H9 (cell line): ENCODE measurements at regions not wholly inside any gene's neighbourhood (a gene's known extent, or its start where the extent isn't known, plus 50 kb on each side); places are given as distances from the start of the nearest gene placed in this dataset.

ENCODE experiments used
- DNase-seq: peaks from one replicate; pipeline ENCODE4 v3.0.0-alpha.2; 2017
- H2AFZ ChIP-seq: one replicate; pipeline ENCODE4 v1.6.1; 2013; ENCODE audit warnings: mild to moderate bottlenecking, low read length, control low read depth, moderate library complexity
- H2AK5ac ChIP-seq: 2 replicates; pipeline ENCODE4 v1.6.1; 2013; ENCODE audit warnings: low read length, control low read depth, mixed read lengths; ENCODE audit not compliant: insufficient read length
- H2BK120ac ChIP-seq: one replicate; pipeline ENCODE4 v1.6.1; 2013; ENCODE audit warnings: low read depth, mild to moderate bottlenecking, low read length, control low read depth, inconsistent platforms; ENCODE audit not compliant: poor library complexity, severe bottlenecking
- H2BK12ac ChIP-seq: 2 replicates; pipeline ENCODE4 v1.6.1; 2013; ENCODE audit warnings: low read length, control low read depth, mixed read lengths, low read depth; ENCODE audit not compliant: insufficient read length
- H2BK15ac ChIP-seq: 2 replicates; pipeline ENCODE4 v1.6.1; 2013; ENCODE audit warnings: low read depth, low read length, control low read depth
- H2BK20ac ChIP-seq: one replicate; pipeline ENCODE4 v1.6.1; 2013; ENCODE audit warnings: low read depth, mild to moderate bottlenecking, low read length, control low read depth, inconsistent platforms; ENCODE audit not compliant: poor library complexity, severe bottlenecking
- H2BK5ac ChIP-seq: 2 replicates; pipeline ENCODE4 v1.6.1; 2013; ENCODE audit warnings: low read length, control low read depth, mixed read lengths; ENCODE audit not compliant: insufficient read length
- H3K14ac ChIP-seq: 2 replicates; pipeline ENCODE4 v1.6.1; 2013; ENCODE audit warnings: low read length, control low read depth; ENCODE audit not compliant: insufficient read depth
- H3K18ac ChIP-seq: 2 replicates; pipeline ENCODE4 v1.6.1; 2013; ENCODE audit warnings: low read depth, mild to moderate bottlenecking, mixed read lengths, low read length, control low read depth; ENCODE audit not compliant: insufficient read length
- H3K23ac ChIP-seq: 2 replicates; pipeline ENCODE4 v1.6.1; 2013; ENCODE audit warnings: low read length, control low read depth, mixed read lengths, low read depth; ENCODE audit not compliant: insufficient read length
- H3K23me2 ChIP-seq: 2 replicates; pipeline ENCODE4 v1.6.1; 2013; ENCODE audit warnings: low read depth, mild to moderate bottlenecking, mixed read lengths, low read length, control low read depth; ENCODE audit not compliant: insufficient read length, poor library complexity, severe bottlenecking
- H3K27ac ChIP-seq: 2 replicates; pipeline ENCODE4 v1.5.1; 2013; ENCODE audit warnings: low read length, control low read depth, mixed read lengths, low read depth; ENCODE audit not compliant: insufficient read length
- H3K27me3 ChIP-seq: 2 replicates; pipeline ENCODE4 v1.6.1; 2013; ENCODE audit warnings: low read length, control low read depth, inconsistent platforms; ENCODE audit not compliant: insufficient read depth
- H3K4ac ChIP-seq: 2 replicates; pipeline ENCODE4 v1.6.1; 2013; ENCODE audit warnings: low read depth, mild to moderate bottlenecking, control low read depth, inconsistent platforms, low read length, moderate library complexity
- H3K4me1 ChIP-seq: 2 replicates; pipeline ENCODE4 v1.6.1; 2013; ENCODE audit warnings: low read length, control low read depth, inconsistent platforms; ENCODE audit not compliant: insufficient read depth
- H3K4me2 ChIP-seq: 2 replicates; pipeline ENCODE4 v1.6.1; 2013; ENCODE audit warnings: low read length, control low read depth, mixed read lengths; ENCODE audit not compliant: insufficient read length, insufficient read depth
- H3K56ac ChIP-seq: 2 replicates; pipeline ENCODE4 v1.6.1; 2013; ENCODE audit warnings: low read depth, mild to moderate bottlenecking, mixed read lengths, low read length, control low read depth; ENCODE audit not compliant: insufficient read length
- H3K79me1 ChIP-seq: 2 replicates; pipeline ENCODE4 v1.6.1; 2013; ENCODE audit warnings: low read depth, mild to moderate bottlenecking, moderate library complexity, low read length, control low read depth, inconsistent platforms; ENCODE audit not compliant: insufficient read depth, poor library complexity, severe bottlenecking
- H3K79me2 ChIP-seq: 2 replicates; pipeline ENCODE4 v1.6.1; 2013; ENCODE audit warnings: low read length, control low read depth, inconsistent platforms; ENCODE audit not compliant: insufficient read depth
- H3K9ac ChIP-seq: 2 replicates; pipeline ENCODE4 v1.6.1; 2013; ENCODE audit warnings: low read length, control low read depth, mixed read lengths; ENCODE audit not compliant: insufficient read length; ENCODE audit errors: extremely low read depth
- H3K9me3 ChIP-seq: one replicate; pipeline ENCODE4 v1.6.1; 2013; ENCODE audit warnings: low read depth, low read length, inconsistent platforms; ENCODE audit not compliant: control insufficient read depth
- H3T11ph ChIP-seq: one replicate; pipeline ENCODE4 v1.6.1; 2013; ENCODE audit warnings: mild to moderate bottlenecking, low read length, control low read depth, inconsistent platforms
- H4K20me1 ChIP-seq: one replicate; pipeline ENCODE4 v1.6.1; 2013; ENCODE audit not compliant: control insufficient read depth, insufficient read length, insufficient read depth
- H4K5ac ChIP-seq: 2 replicates; pipeline ENCODE4 v1.6.1; 2013; ENCODE audit warnings: low read depth, mild to moderate bottlenecking, mixed read lengths, low read length, control low read depth; ENCODE audit not compliant: insufficient read length
- H4K8ac ChIP-seq: replicated peaks from 2 replicates; pipeline ENCODE4 v1.6.1; 2013; ENCODE audit warnings: low read length, control low read depth, mixed read lengths, low read depth; ENCODE audit not compliant: insufficient read length
- H4K91ac ChIP-seq: 2 replicates; pipeline ENCODE4 v1.6.1; 2013; ENCODE audit warnings: low read depth, mild to moderate bottlenecking, moderate library complexity, mixed read lengths, low read length, control low read depth; ENCODE audit not compliant: insufficient read length
- H3K27ac Mint-ChIP-seq, 3 experiments: 2 replicates in 2 of 3; 3 replicates in 1 of 3; pipeline ENCODE4 v1.8.0; 2020 to 2021; ENCODE audit warnings: mixed read lengths in 3 of 3, mild to moderate bottlenecking in 1 of 3, moderate library complexity in 1 of 3
- H3K27me3 Mint-ChIP-seq: 2 replicates; pipeline ENCODE4 v1.8.0; 2021; ENCODE audit warnings: low read depth, mild to moderate bottlenecking, moderate library complexity, mixed read lengths
- H3K36me3 Mint-ChIP-seq, 3 experiments: 2 replicates in 2 of 3; 3 replicates in 1 of 3; pipeline ENCODE4 v1.8.0; 2020 to 2021; ENCODE audit warnings: low read depth in 3 of 3, mixed read lengths in 3 of 3; ENCODE audit not compliant: insufficient read depth in 1 of 3
- H3K4me1 Mint-ChIP-seq, 2 experiments: 2 replicates each; pipeline ENCODE4 v1.8.0; 2020; ENCODE audit warnings: mixed read lengths in 2 of 2
- H3K4me3 Mint-ChIP-seq, 2 experiments: 2 replicates in 1 of 2; 3 replicates in 1 of 2; pipeline ENCODE4 v1.8.0; 2020 to 2021; ENCODE audit warnings: mild to moderate bottlenecking in 2 of 2, mixed read lengths in 2 of 2, moderate library complexity in 1 of 2
- H3K9me3 Mint-ChIP-seq, 2 experiments: 2 replicates in 1 of 2; 3 replicates in 1 of 2; pipeline ENCODE4 v1.8.0; 2020; ENCODE audit warnings: mild to moderate bottlenecking in 2 of 2, mixed read lengths in 2 of 2, moderate library complexity in 1 of 2
- WGBS: extraction: QIAGEN DNeasy Blood & Tissue Kit; methylation state at CpG from one replicate; pipeline ENCODE4 v1.1.7; 2013; ENCODE audit warnings: missing lambda C conversion rate, low lambda C conversion rate, mixed read lengths; ENCODE audit not compliant: insufficient read length; ENCODE audit errors: extremely low coverage; 5-methylcytosine and 5-hydroxymethylcytosine counted together
- TF ChIP-seq, protein P1 (sequence below): fragments of 200-600 bp; sonication (generic); conservative IDR thresholded peaks from 3 replicates; pipeline ENCODE4 v1.8.0; 2021; ENCODE audit warnings: antibody characterized with exemption, mild to moderate bottlenecking

DNA sequence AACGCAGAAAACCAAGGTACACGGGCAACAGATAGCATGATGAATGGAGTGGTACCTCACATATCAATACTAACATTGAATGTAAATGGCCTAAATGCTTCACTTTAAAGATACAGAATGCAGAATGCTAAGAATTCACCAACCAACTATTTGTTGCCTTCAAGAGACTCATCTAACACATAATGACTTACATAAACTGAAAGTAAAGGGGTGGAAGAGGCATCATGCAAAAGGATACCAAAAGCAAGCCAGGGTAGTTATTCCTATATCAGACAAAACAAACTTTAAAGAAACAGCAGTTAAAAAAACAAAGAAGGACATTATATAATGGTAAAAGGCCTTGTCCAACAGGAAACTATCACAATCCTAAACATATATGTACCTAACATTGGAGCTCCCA, 137.1 kb upstream of the APP start:
- Mint-ChIP-seq H3K4me3 (no peak overlapping the region), H3K27me3 (no peaks in the 10 kb centered on the region), H3K9me3 (peaks cover 3 to 5% of the 10 kb centered on the region in 2 experiments), H3K36me3 (peaks cover 0 to 6% (median 0%) of the 10 kb centered on the region in 3 experiments; a peak in 2 of 7 replicates), H3K4me1 (no peaks in the 10 kb centered on the region), H3K27ac (no peak overlapping the region)
- Histone ChIP-seq H4K91ac (no peak overlapping the region), H3K14ac (no peak overlapping the region), H3K4me2 (no peak overlapping the region), H2BK20ac (no peak overlapping the region), H3K23ac (no peak overlapping the region), H2AFZ (no peak overlapping the region), H3K79me2 (no peaks in the 10 kb centered on the region), H3K18ac (no peak overlapping the region), H3K27me3 (no peaks in the 10 kb centered on the region), H4K8ac (no peak overlapping the region), H3K4ac (no peak overlapping the region), H3K23me2 (no peaks in the 10 kb centered on the region), H3K9ac (no peak overlapping the region), H2BK15ac (no peak overlapping the region), H2BK120ac (no peak overlapping the region), H3K79me1 (no peaks in the 10 kb centered on the region), H4K20me1 (no peaks in the 10 kb centered on the region), H3K4me1 (no peaks in the 10 kb centered on the region), H3K27ac (no peak overlapping the region), H3T11ph (no peak overlapping the region), H4K5ac (no peak overlapping the region), H2AK5ac (no peak overlapping the region), H2BK12ac (no peak overlapping the region), H3K56ac (no peak overlapping the region), H3K9me3 (no peaks in the 10 kb centered on the region), H2BK5ac (no peak overlapping the region)
- no CpG with 5 or more reads among the region's 2 CpGs for WGBS
- TF ChIP-seq, protein P1, sequence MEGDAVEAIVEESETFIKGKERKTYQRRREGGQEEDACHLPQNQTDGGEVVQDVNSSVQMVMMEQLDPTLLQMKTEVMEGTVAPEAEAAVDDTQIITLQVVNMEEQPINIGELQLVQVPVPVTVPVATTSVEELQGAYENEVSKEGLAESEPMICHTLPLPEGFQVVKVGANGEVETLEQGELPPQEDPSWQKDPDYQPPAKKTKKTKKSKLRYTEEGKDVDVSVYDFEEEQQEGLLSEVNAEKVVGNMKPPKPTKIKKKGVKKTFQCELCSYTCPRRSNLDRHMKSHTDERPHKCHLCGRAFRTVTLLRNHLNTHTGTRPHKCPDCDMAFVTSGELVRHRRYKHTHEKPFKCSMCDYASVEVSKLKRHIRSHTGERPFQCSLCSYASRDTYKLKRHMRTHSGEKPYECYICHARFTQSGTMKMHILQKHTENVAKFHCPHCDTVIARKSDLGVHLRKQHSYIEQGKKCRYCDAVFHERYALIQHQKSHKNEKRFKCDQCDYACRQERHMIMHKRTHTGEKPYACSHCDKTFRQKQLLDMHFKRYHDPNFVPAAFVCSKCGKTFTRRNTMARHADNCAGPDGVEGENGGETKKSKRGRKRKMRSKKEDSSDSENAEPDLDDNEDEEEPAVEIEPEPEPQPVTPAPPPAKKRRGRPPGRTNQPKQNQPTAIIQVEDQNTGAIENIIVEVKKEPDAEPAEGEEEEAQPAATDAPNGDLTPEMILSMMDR, result no peak
- DNase-seq, result no peak
